GM18502 (cell line): ENCODE measurements at regions not wholly inside any gene's neighbourhood (a gene's known extent, or its start where the extent isn't known, plus 50 kb on each side); places are given as distances from the start of the nearest gene placed in this dataset.
"Not testable (repeated sequence)": the region's sequence is repeated elsewhere in the genome, so short reads cannot be mapped to it uniquely, and the experiment has no call there.

Experiments
- ATAC-seq: cut with Tn5 transposase; IDR thresholded peaks from one replicate; pipeline ENCODE4 v1.9.1; 2021; ENCODE audit warnings: mild to moderate bottlenecking; ENCODE audit not compliant: unreplicated experiment, poor library complexity

DNA sequence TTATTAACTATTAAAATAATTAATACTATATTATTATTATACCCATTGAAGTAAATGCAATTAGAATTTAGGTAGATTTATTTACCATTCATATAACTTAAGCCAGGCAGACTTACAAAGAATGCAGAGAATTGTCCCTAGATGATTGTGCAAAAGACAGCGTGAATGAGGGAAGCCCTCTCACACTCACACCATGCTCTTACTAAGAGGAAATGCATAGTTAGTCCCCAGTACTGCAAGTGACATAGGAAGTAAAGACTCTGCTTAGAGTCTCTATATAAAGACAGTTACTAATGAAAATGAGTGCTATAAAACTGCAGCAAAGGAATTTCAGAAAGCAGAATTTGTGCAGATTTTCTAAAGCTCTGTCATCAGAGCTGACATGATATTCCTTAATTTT is 270.4 kb downstream of the ZBBX start:
- ATAC-seq, result no peak

DNA sequence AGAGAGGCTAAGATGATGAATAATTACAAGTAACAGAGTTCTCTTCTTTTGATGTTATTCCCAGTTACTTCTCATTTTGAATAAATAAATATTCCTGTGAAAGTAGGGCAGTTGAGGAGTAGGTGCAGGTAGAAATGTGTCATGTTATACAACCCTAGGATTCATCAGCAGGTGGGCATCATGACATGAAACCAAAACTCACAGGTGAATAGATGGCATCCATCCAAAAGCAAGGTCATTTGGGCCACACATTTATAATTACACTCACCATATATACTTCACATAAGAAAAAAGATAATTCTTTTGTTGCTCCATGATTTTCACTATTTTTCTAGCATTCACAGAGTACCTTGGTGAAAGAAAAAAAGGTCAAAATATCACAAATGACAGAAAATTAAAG is 273.6 kb downstream of the ZBBX start:
- no peak for ATAC-seq

DNA sequence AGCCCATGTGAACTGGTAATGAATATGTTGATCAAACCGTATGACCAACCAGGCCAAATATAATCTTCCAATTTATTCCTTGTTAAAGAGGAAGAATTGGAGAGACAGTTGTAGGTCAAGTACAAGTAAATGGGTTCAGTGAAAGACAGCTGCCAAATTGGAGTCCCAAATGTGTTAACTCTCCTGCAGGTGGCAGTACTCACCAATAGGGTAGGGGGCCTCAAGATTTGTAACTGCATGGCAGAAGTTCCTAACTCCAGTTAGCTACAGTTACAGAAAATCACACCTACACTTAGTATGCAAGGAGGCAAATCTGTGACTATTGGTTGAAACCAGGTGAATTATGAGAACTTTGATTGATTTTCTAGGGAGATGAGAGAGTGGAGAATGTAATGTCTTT is 278.0 kb downstream of the ZBBX start:
- ATAC-seq, result peak; percentile 48

DNA sequence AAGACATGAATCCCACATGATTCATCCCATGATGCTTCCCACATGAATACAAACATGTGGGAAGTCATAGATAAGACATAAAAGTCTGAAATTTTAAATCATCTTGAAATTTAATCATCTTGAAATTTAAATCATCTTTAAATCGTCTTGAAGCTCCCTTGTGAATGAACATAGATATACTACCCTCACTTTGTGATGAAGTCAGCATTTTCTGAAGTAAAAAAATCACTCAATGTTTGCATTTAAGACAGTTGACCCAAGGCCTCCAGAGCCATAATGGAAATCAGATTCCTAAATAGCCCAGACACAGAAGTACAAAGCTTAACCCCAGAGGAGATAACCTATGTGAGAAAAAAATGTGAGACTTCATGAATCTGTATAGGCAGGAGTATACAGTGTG is 279.4 kb downstream of the ZBBX start:
- ATAC-seq, result no peak

DNA sequence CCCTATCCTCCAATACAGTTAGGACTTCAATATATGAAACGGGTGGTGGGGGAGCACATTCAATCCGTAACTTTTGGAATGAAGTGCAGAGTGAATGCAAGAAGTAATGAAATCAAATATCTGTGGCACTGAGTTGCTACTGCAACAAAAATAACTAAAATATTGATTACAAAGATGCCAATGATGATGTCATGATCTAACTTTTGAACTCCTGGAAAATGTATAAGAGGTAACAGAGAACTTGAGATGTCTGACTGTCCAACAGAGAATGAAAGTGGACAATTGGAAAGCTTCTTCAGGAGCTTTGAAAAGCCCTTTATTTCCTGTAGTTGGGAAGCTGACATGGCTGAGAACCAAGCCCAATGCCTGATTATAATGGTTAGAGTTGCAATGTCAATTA is 279.9 kb downstream of the ZBBX start:
- ATAC-seq, result no peak

DNA sequence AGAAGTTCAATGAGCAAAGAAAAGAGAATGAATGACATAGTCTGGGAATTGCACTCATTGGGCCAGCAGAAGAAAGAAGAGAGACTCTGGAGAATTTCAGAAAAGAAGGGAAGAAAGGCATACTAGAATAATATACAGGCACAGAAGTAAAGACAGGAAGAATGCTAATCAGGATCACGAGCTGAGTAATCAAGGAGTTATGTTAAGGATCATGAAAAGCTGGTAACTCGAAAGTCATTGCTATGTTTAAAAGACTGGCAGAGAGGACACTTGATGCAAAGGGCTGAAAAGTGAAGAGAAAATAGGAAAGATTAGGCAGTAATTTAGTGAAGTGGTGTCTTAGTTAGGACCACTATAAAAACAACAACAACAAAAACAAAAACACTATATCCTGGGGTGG is 284.1 kb downstream of the ZBBX start:
- no peak for ATAC-seq

DNA sequence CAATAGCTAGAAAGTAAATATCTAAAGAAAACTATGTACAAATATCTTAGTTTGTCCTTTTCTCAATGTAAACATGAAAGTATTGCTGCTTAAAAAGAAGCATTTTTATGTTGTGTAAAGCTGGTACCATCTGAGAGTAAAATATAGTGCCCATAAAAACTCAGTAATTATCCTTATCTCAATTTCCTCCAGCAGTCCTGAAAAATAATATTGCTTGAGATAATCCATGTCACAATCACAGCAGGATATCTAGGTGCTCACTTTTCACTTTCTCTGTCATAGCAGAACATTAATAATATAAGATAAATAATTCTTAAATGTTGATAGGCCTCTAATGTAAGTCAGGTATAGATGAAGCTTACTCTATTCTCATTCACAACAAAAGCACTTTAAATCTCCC is 285.5 kb downstream of the ZBBX start:
- no peak for ATAC-seq

DNA sequence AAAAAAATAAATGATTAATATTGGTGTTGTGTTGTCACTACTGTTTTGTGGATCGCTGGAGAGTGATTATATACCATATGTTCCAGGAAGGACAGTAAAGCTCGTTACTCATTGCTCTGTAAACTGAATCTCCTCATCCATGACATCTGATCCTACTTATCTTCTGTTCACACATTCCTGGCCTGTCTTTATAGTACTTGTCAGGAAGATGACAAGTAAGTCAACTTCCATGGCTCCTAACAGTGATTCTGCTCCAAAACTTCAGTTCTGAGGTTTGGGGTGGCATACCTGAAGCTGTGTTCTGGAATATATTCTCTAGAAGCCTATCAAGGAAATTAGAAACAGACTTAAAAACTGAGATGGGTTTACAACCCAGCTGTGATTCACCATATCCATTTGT is 288.9 kb downstream of the ZBBX start:
- no peak for ATAC-seq

DNA sequence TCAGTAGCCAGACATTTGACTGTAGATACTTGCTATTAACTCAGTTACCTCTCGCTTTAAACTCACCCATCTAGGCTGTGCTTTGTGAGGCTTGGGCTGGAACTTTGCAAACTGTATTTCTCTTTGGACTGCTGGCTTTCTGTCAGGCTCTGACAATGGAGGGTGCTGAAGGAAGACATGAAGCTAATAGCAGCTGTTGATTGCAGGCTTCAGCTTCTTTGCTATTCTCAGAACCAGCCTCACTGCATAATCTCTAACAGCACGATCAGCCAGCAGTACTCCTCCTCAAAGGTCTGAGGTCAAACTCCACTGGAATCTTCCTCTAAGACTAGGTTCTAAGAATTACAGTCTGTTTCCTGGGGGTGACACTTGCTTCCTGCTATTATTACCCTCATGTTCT is 295.6 kb downstream of the ZBBX start:
- ATAC-seq, result no peak

DNA sequence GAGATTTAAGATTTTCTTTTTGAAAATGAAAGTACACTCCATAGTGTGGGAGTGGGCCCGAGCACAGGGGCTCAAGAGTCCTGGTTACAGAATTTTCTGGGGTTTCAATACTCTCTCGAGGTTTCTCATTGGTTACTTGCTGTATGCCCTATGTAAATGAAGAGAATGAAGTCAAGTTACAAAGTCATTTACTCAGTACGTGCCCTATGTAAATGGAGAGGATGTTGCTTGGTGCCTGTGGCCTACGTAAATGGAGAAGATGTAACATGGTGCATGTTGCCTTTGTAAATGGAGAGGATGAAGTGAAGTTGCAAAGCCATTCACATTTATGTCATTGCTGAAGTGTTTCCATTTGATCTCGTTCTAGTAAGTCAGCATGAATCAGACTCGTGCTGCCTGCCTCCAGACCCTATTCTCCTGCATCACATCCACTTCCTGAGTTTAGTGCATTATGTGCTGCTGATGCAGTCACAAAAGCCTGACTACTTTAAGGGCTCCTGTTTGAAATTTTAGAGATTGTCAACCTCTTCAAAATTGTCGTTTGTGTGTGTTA is 302.0 kb downstream of the ZBBX start:
- ATAC-seq, result no peak

DNA sequence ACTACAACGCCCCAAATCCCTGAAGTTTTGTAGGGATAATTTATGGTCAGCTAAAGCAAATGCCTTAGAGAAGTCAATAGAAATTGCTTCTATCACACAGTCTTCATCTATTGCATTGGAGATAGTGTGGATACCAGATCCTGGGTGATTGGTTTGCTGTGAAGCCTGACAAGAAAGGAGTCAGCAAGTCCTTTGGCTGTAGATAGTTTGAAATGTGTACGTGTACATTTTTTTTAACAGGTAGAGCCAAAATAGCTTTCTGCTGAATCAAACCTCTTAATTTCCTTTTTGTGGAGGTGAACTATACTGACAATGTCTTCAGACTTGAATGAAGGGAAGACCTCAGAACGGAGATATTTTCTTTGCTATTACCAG is 312.3 kb downstream of the ZBBX start:
- ATAC-seq, result no peak

DNA sequence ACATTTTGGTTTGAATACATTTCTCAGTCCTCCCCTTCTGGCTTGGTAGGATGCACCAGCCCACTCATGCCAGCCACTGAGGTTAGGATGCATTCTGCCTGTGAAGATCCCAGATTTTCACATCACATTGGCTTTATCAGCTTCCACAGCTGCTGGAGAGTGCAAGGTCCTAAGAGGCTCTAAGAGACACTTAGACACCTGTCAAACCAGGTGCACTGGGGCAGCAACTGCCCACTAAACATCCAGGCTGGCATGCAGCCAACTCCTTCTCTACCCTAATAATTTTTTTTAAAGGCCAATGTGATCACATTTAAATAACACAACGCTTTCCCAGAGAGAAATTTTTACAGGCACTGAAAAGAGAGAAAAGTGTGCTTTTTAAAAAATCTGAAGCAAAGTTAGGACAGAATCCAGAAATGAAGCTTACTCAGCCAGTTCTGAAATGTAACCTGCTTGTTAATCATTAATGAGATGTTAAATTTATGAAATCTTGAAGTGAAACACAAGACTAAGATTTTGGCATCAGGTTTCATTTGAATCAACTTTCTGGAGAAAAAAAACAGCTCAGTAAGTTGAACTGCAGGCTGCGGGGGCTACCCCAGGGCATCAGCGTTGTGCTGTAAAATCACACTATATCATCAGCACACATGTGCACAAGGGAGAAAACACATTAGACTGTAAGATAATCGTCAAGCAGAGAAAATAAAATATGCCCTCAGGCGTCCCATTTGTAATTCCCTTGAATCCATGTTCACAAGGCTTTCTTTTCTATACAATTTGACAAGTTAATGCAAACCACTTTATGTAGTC is 312.9 kb downstream of the ZBBX start:
- no peak for ATAC-seq

DNA sequence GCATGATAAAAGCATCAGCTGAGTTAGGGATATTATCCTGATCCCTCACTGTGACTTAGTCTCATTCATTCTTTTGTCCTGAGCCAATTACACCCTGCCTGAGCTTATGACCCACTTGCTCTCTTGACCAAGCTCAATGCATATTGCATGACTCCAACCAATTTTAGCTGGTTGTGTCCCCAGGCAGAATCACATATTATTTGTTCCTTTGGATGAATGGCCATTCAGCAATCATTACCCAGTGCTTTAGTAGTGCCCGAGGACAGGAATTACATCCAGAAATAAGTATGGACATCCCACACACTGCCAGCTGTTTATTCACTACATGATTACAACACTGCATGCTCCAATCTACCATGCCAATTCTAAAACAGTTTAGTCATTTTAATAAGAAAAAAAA is 322.5 kb downstream of the ZBBX start:
- no peak for ATAC-seq

DNA sequence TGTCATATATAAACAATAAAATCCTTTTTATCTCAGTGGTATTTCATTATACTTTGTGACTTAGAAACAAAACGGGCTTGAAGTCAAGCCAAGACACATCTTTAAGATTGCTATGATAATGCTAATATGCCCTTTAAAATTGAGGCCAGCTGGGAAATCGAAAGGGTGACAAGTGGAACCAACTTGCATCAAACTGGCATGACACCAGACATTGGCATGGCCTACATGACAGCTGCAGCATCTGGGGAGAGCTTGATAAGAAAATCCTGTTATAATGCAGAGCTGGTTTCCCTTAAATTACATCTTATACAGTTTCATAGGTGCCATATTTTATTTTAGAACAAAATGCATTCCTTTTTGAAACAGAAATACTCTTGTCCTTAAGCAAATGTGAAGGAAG is 325.2 kb downstream of the ZBBX start:
- no peak for ATAC-seq

DNA sequence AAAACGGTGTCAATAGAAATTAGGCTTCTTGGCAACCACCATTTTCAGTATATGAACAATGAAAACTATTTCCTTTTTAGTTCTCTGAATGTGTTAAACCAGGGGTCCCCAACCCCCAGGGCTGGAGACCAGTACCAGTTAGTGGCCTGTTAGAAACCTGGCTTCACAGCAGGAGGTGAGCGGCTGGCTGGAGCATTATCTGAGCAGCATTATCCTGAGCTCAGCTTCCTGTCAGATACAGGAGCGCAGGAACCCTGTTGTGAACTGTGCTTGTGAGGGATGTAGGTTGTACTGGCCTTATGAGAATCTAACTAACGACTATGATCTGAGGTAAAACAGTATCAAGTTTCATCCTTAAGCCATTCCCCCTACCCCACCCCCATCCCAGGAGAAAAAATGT is 328.7 kb downstream of the ZBBX start:
- no peak for ATAC-seq

DNA sequence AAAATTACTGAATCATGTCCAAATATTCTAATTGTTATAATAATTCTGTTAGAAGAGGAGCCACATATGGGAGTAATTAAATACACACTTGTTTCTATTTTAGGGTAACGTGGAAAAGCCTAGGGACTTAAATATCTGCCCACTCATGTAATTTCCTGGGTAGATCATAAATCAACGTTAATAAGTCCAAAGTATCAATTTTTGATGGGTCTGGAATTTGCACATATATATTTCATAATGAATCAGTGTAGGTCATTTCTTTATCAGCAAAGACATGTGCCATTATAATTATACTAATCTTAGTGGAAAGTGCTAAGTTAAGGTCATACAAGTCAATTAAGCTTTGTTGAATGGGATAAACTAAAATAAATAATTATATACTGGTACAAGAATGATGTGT is 346.2 kb downstream of the ZBBX start:
- no peak for ATAC-seq

DNA sequence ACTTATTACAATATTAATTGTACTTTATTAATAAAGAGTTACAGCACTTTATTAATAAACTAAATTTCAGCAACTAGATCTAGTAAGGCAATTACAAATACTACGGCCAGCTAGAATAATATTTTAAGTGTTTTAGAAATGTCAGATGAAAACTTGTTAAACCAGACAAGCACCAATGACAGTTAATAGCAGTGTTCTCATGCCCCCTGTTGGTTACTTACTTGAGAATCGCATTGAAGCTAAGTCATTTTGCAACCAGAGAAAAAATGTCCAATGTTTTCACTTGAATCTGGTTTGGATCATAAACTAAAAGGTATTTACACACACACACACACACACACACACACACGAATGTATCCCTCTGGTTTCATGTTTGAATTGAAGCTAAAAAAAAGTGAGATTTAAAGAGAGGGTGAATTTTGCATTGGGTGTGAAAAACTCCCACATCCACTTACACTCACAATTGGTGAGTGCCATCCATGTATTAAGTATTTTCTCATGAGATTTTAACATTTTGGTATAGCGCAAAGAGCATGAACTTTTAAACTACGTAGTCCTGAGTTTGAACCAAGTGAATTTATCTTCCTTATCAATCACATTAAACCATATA is 347.7 kb downstream of the ZBBX start:
- ATAC-seq, result no peak

DNA sequence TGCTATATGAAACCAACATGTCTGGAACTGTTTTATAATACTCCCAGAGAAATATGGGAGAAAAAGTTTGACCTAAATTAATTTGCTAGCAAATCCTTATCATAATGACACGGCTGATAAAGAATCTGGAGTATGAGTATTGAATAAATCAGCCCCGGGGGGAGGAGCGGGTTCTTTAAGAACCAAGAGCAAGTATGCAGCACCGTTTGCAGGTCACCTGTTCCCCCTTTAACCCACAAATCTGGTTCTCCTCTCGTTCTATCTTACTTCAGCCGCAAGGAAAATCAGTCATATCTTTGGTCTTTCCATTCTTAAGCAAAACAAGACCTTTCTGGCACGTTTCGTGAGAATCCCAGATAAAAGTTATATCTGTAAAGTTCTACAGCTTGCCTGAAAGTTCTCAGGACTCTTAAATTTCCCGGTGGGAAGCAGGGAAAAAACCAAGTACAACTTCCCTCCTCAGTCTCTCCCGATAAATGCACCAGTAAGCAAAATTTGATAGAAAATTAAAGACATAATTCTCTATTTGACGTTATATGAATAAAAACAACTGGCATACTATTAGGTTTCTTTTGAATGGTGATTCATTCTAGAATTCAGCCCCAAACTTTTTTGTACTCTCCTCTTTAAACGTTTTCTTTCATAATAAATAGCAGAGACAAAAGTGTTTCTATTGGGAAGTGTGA is 348.6 kb downstream of the ZBBX start:
- ATAC-seq, result no peak

DNA sequence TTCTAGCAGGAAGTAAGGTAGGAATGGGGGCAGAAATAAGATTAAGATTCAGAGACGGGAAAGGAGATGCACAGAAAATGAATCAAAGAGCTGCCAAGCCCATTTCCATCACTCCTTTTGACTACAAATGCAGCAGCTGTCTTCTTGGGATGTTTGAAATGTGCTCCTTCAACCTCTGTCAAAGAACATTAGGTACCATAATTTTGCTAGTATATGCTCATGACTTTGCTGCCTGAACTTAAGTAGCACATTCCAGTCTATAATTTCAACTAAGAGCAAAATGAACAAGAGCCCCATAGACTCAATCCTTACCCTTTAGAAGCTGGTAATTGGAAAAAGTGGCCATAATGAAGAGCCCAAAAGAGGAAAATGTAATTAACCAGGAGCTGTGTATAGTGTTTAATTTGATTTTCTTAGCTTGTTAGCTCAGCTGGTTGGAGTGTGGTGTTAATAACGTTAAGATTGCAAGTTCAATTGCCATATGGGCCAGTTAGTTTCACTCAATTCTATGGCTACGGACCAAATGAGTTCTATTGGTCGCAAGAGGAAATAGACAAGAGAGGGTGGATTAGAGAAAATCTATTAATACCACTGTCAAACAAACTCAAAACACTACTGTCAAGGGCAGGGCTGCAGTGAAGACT is 349.9 kb downstream of the ZBBX start:
- no peak for ATAC-seq

DNA sequence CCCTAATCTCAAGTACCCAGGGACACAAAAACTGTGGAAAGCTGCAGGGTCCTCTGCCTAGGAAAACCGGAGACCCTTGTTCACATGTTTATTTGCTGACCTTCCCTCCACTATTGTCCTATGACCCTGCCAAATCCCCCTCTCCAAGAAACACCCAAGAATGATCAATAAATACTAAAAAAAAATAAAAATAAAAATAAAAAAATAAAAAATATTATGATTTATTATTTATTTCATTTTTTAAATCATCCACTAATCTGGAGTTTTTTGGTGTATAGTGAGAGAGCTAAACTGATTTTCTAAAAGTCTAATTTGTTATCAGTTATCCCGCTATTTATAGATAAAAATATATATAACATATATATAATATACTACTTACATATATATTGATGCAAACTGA is 360.6 kb downstream of the ZBBX start:
- ATAC-seq, result not testable (repeated sequence)

DNA sequence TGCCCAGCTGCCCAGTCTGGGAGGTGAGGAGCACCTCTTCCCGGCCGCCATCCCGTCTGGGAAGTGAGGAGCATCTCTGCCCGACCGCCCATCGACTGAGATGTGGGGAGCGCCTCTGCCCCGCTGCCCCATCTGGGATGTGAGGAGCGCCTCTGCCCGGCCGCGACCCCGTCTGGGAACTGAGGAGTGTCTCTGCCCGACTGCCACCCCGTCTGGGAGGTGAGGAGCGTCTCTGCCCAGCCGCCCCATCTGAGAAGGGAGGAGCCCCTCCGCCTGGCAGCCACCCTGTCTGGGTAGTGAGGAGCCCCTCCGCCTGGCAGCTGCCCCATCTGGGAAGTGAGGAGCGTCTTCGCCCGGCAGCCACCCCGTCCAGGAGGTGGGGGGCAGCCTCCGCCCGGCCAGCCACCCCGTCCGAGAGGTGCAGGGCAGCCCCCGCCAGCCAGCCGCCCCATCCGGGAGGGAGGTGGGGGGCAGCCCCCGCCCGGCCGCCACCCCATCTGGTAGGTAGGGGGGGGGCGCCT is 361.4 kb downstream of the ZBBX start:
- not testable (repeated sequence) for ATAC-seq
